ENCODE measurements at regions not wholly inside any gene's neighbourhood (a gene's known extent, or its start where the extent isn't known, plus 50 kb on each side); places are given as distances from the start of the nearest gene placed in this dataset.

- Histone ChIP-seq H3K4me3 (no peak overlapping the region), H3K27ac (no peak overlapping the region), H3K4me1 (replicated peaks in 1 of 2) (peaks cover 0 to 10% of the 10 kb centered on the region in 2 donors), H3K27me3 (no peaks in the 10 kb centered on the region), H3K36me3 (replicated peaks in 1 of 2) (no peaks in the 10 kb centered on the region), H3K9me3 (replicated peaks in 1 of 3) (no peaks in the 10 kb centered on the region)
- 77 to 97% (median 84%) methylated on average over 5 of the region's 5 CpGs for WGBS, 4 donors
- intact Hi-C loops (cut with DNase I): no loop called here
- no peak for TF ChIP-seq POLR2A (IDR thresholded peaks at IDR 0.05)
- no peak for TF ChIP-seq CTCF (IDR thresholded peaks at IDR 0.05)
- no peak for DNase-seq
Measured at GRCh38 chr2:219998714-219999227, 371.3 kb downstream of the SLC4A3 start.

GRCh38 chr2:220000080-220000479 is 372.6 kb downstream of the SLC4A3 start:
- intact Hi-C loops (cut with DNase I): no loop called here
- no peaks in the 10 kb centered on the region for H3K36me3 ChIP-seq (replicated peaks in 1 of 2)

GRCh38 chr2:220000586-220000985 is 373.2 kb downstream of the SLC4A3 start:
- Histone ChIP-seq H3K27ac (no peak overlapping the region), H3K27me3 (no peaks in the 10 kb centered on the region), H3K4me3 (no peak overlapping the region), H3K36me3 (replicated peaks in 1 of 2) (no peaks in the 10 kb centered on the region), H3K9me3 (replicated peaks in 1 of 3) (no peaks in the 10 kb centered on the region), H3K4me1 (replicated peaks in 1 of 2) (peaks cover 4 to 13% of the 10 kb centered on the region in 2 donors)
- WGBS, 4 donors: 85 to 94% (median 91%) methylated on average over 4 of the region's 4 CpGs
- no peak for TF ChIP-seq POLR2A (IDR thresholded peaks at IDR 0.05)
- no peak for TF ChIP-seq CTCF (IDR thresholded peaks at IDR 0.05)
- DNase-seq: no peak
- intact Hi-C loops (cut with DNase I): no loop called here

More at GRCh38 chr2:220000080-220000479, 372.6 kb downstream of the SLC4A3 start:
- Histone ChIP-seq H3K27me3 (no peaks in the 10 kb centered on the region), H3K27ac (no peak overlapping the region), H3K4me1 (replicated peaks in 1 of 2) (peaks cover 0 to 11% of the 10 kb centered on the region in 2 donors), H3K4me3 (no peak overlapping the region), H3K9me3 (replicated peaks in 1 of 3) (no peaks in the 10 kb centered on the region)
- 79 to 87% (median 82%) methylated on average over 3 of the region's 3 CpGs for WGBS, 4 donors
- no peak for TF ChIP-seq POLR2A (IDR thresholded peaks at IDR 0.05)
- TF ChIP-seq CTCF (IDR thresholded peaks at IDR 0.05): no peak
- no peak for DNase-seq

GRCh38 chr2:220001751-220002150 is 374.3 kb downstream of the SLC4A3 start:
- H3K36me3 ChIP-seq (replicated peaks in 1 of 2): no peaks in the 10 kb centered on the region
- TF ChIP-seq POLR2A (IDR thresholded peaks at IDR 0.05) (no peak), CTCF (IDR thresholded peaks at IDR 0.05) (no peak)
- WGBS, 4 donors: 77 to 89% (median 82%) methylated on average over 3 of the region's 3 CpGs
- no peaks in the 10 kb centered on the region for H3K27me3 ChIP-seq
- H3K9me3 ChIP-seq (replicated peaks in 1 of 3): no peaks in the 10 kb centered on the region
- peaks cover 16 to 25% of the 10 kb centered on the region in 2 donors for H3K4me1 ChIP-seq (replicated peaks in 1 of 2)
- DNase-seq: no peak
- intact Hi-C loops (cut with DNase I): no loop called here
- no peak overlapping the region for H3K27ac ChIP-seq
- H3K4me3 ChIP-seq: no peak overlapping the region
